ENCODE measurements at regions not wholly inside any gene's neighbourhood (a gene's known extent, or its start where the extent isn't known, plus 50 kb on each side); places are given as distances from the start of the nearest gene placed in this dataset.

GRCh38 chr16:61215605-61216004 is 820.6 kb downstream of the CDH8 start:
- H3K36me3 ChIP-seq = no peaks in the 10 kb centered on the region
- 46 to 66% methylated on average over 3 of the region's 3 CpGs for WGBS, 2 donors
- H3K9me3 ChIP-seq = no peaks in the 10 kb centered on the region
- no peak overlapping the region for H3K27ac ChIP-seq
- no peak for ATAC-seq (ENCODE audit: low FRiP score in 2 of 2)
- DNase-seq = no peak
- no peaks in the 10 kb centered on the region for H3K4me1 ChIP-seq
- no peak for TF ChIP-seq POLR2AphosphoS5 (IDR thresholded peaks at IDR 0.05)
- no peak for TF ChIP-seq CTCF (IDR thresholded peaks at IDR 0.05)
- TF ChIP-seq POLR2A (IDR thresholded peaks at IDR 0.05) = no peak
- TF ChIP-seq EP300 (IDR thresholded peaks at IDR 0.05) = no peak
- H3K27me3 ChIP-seq = no peaks in the 10 kb centered on the region
- no peak overlapping the region for H3K4me3 ChIP-seq

DNA sequence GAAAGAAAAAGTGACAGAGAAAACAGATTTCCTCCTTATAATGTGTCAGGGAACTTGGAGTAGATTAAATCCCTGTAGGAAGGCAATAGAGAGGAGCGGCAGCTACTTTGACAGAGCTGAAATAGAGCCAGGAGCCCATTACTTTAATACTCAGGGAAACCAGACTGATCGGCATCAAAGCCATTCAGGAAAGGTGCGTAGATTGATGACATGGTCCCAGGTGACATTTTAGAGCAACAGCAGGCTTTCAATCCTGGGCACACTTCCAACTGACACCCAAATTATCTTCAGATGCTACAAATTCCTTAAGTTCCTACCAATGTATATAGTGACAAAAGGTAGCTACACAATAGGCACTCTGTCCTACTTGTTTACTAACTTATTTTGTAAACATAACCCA is 821.5 kb downstream of the CDH8 start:
- ATAC-seq (ENCODE audit: low FRiP score in 2 of 2) (no peak), DNase-seq (no peak)
- Histone ChIP-seq H3K27ac (no peak overlapping the region), H3K36me3 (no peaks in the 10 kb centered on the region), H3K9me3 (no peaks in the 10 kb centered on the region), H3K27me3 (no peaks in the 10 kb centered on the region), H3K4me1 (no peaks in the 10 kb centered on the region), H3K4me3 (no peak overlapping the region)
- 88 to 92% methylated on average over 3 of the region's 3 CpGs for WGBS, 2 donors
- no peak for TF ChIP-seq CTCF (IDR thresholded peaks at IDR 0.05)
- no peak for TF ChIP-seq POLR2AphosphoS5 (IDR thresholded peaks at IDR 0.05)
- no peak for TF ChIP-seq EP300 (IDR thresholded peaks at IDR 0.05)
- no peak for TF ChIP-seq POLR2A (IDR thresholded peaks at IDR 0.05)

GRCh38 chr16:61210076-61210475 is 826.2 kb downstream of the CDH8 start:
- ATAC-seq (ENCODE audit: low FRiP score in 2 of 2) (no peak), DNase-seq (no peak)
- TF ChIP-seq POLR2AphosphoS5 (IDR thresholded peaks at IDR 0.05) (no peak), EP300 (IDR thresholded peaks at IDR 0.05) (no peak), POLR2A (IDR thresholded peaks at IDR 0.05) (no peak)
- H3K36me3 ChIP-seq = no peaks in the 10 kb centered on the region
- H3K9me3 ChIP-seq = no peaks in the 10 kb centered on the region
- H3K4me1 ChIP-seq = no peaks in the 10 kb centered on the region
- H3K27ac ChIP-seq = no peak overlapping the region
- H3K4me3 ChIP-seq = no peak overlapping the region
- no peaks in the 10 kb centered on the region for H3K27me3 ChIP-seq

- TF ChIP-seq POLR2AphosphoS5 (IDR thresholded peaks at IDR 0.05) (no peak), EP300 (IDR thresholded peaks at IDR 0.05) (no peak), CTCF (IDR thresholded peaks at IDR 0.05) (no peak), POLR2A (IDR thresholded peaks at IDR 0.05) (no peak)
- DNase-seq (no peak), ATAC-seq (ENCODE audit: low FRiP score in 2 of 2) (no peak)
- no peak overlapping the region for H3K27ac ChIP-seq
- no peaks in the 10 kb centered on the region for H3K27me3 ChIP-seq
- H3K4me3 ChIP-seq = no peak overlapping the region
- H3K9me3 ChIP-seq = peaks cover 0 to 3% (median 0%) of the 10 kb centered on the region in 4 donors
- H3K36me3 ChIP-seq = no peaks in the 10 kb centered on the region
- H3K4me1 ChIP-seq = no peaks in the 10 kb centered on the region
These were observed 841.2 kb downstream of the CDH8 start for GRCh38 chr16:61195006-61195405.

DNA sequence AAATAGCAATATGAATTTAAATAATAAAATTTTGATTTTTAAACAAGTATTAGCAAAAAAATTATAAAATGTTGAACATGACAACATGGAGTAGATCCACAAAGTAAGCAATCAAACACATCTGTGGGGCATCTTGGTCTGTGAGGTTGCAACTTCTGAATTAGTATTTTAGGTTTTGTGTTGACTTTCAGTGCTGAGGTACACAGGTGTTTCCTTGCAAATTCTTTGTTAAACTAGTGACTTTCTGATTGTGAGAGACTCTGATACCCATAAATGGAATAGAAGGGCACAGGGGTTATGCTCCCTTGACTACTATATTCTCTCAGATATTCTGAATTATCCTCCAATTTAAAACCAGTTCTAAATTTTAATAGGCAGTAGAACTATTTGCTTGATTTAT is 841.7 kb downstream of the CDH8 start:
- TF ChIP-seq POLR2A (IDR thresholded peaks at IDR 0.05) = no peak
- Histone ChIP-seq H3K36me3 (no peaks in the 10 kb centered on the region), H3K27ac (no peak overlapping the region), H3K27me3 (no peaks in the 10 kb centered on the region), H3K4me1 (no peaks in the 10 kb centered on the region), H3K4me3 (no peak overlapping the region), H3K9me3 (peaks cover 0 to 3% (median 0%) of the 10 kb centered on the region in 4 donors)
- ATAC-seq (ENCODE audit: low FRiP score in 2 of 2) = no peak
- DNase-seq = no peak

- Histone ChIP-seq H3K9me3 (no peaks in the 10 kb centered on the region), H3K36me3 (no peaks in the 10 kb centered on the region), H3K4me3 (no peak overlapping the region), H3K27me3 (no peaks in the 10 kb centered on the region), H3K4me1 (peaks cover 0 to 3% (median 0%) of the 10 kb centered on the region in 4 donors), H3K27ac (no peak overlapping the region)
- DNase-seq (no peak), ATAC-seq (ENCODE audit: low FRiP score in 2 of 2) (no peak)
- WGBS, 2 donors = 64 to 71% methylated on average over 1 of the region's 1 CpG
- no peak for TF ChIP-seq EP300 (IDR thresholded peaks at IDR 0.05)
- TF ChIP-seq POLR2A (IDR thresholded peaks at IDR 0.05) = no peak
- TF ChIP-seq CTCF (IDR thresholded peaks at IDR 0.05) = no peak
- TF ChIP-seq POLR2AphosphoS5 (IDR thresholded peaks at IDR 0.05) = no peak
These were observed 853.8 kb downstream of the CDH8 start for GRCh38 chr16:61182391-61182790.

Measured in upper lobe of left lung (tissue), 6 donors.